GM18873 (cell line): ENCODE measurements at regions not wholly inside any gene's neighbourhood (a gene's known extent, or its start where the extent isn't known, plus 50 kb on each side); places are given as distances from the start of the nearest gene placed in this dataset.

ENCODE experiments used
- ATAC-seq: cut with Tn5 transposase; IDR thresholded peaks from one replicate; pipeline ENCODE4 v1.9.1; 2021; ENCODE audit warnings: mild to moderate bottlenecking, moderate library complexity, moderate number of reproducible peaks; ENCODE audit not compliant: unreplicated experiment, low FRiP score

GRCh38 chr6:170102038-170102437 is 188.8 kb downstream of the DLL1 start:
- ATAC-seq: no peak

GRCh38 chr6:170101281-170102035 is 189.4 kb downstream of the DLL1 start:
- no peak for ATAC-seq

- no peak for ATAC-seq
These were observed 190.8 kb downstream of the DLL1 start for GRCh38 chr6:170100046-170100445.

GRCh38 chr6:170099387-170099786 is 191.5 kb downstream of the DLL1 start:
- ATAC-seq: no peak

GRCh38 chr6:170098428-170099170 is 192.3 kb downstream of the DLL1 start:
- no peak for ATAC-seq

GRCh38 chr6:170097505-170098427 is 193.1 kb downstream of the DLL1 start:
- ATAC-seq: no peak

- no peak for ATAC-seq
These were observed 193.9 kb downstream of the DLL1 start for GRCh38 chr6:170096803-170097504.

GRCh38 chr6:170096191-170096802 is 194.6 kb downstream of the DLL1 start:
- ATAC-seq: no peak

GRCh38 chr6:170095273-170095981 is 195.5 kb downstream of the DLL1 start:
- ATAC-seq: no peak

- ATAC-seq: no peak
These were observed 196.1 kb downstream of the DLL1 start for GRCh38 chr6:170094686-170095272.

GRCh38 chr6:170093658-170094596 is 197.0 kb downstream of the DLL1 start:
- ATAC-seq: no peak

GRCh38 chr6:170093276-170093657 is 197.6 kb downstream of the DLL1 start:
- ATAC-seq: no peak

- no peak for ATAC-seq
These were observed 198.1 kb downstream of the DLL1 start for GRCh38 chr6:170092826-170093225.

GRCh38 chr6:170091639-170092579 is 199.0 kb downstream of the DLL1 start:
- no peak for ATAC-seq

GRCh38 chr6:170091000-170091638 is 199.8 kb downstream of the DLL1 start:
- no peak for ATAC-seq

GRCh38 chr6:170090561-170090960 is 200.3 kb downstream of the DLL1 start:
- no peak for ATAC-seq
